WTC11 (cell line): ENCODE measurements at regions not wholly inside any gene's neighbourhood (a gene's known extent, or its start where the extent isn't known, plus 50 kb on each side); places are given as distances from the start of the nearest gene placed in this dataset.

Experiments
- FOXP1 ChIP-seq: sonication (generic); formaldehyde crosslinking; IDR thresholded peaks from 2 replicates; pipeline ENCODE4 v1.8.0; 2022; ENCODE audit warnings: missing genetic modification reagents, mild to moderate bottlenecking, moderate library complexity, borderline replicate concordance
- SP1 ChIP-seq: sonication (generic); formaldehyde crosslinking; conservative IDR thresholded peaks from 2 replicates; pipeline ENCODE4 v1.8.1; 2022; ENCODE audit warnings: missing genetic modification reagents
- TEAD1 ChIP-seq: sonication (generic); formaldehyde crosslinking; IDR thresholded peaks from 2 replicates; pipeline ENCODE4 v1.8.0; 2022; ENCODE audit warnings: mild to moderate bottlenecking, missing genetic modification reagents
- ZNF232 ChIP-seq: sonication (generic); formaldehyde crosslinking; IDR thresholded peaks from 2 replicates; pipeline ENCODE4 v1.8.0; 2022; ENCODE audit warnings: mild to moderate bottlenecking, missing genetic modification reagents
- TF ChIP-seq, protein P1 (sequence below): fragments of 200-600 bp; IDR thresholded peaks from 2 replicates; pipeline ENCODE4 v1.8.0; 2022; ENCODE audit warnings: antibody characterized with exemption

DNA sequence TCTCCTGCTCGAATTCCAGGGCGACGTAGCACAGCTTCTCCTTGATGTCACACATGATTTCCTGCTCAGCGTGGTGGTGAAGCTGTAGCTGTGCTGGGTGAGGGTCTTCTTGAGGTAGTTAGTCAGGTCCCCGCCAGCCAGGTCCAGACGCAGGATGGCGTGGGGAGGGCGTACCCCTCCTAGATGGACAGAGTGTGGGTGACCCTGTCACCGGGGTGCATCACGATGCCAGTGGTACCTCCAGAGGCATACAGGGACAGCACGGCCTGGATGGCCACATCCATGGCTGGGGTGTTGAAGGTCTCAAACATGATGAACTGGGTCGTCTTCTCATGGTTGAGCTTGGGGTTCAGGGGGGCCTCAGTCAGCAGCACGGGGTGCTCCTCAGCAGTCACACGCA is 110.2 kb upstream of the CNR1 start:
- TF ChIP-seq, protein P1, sequence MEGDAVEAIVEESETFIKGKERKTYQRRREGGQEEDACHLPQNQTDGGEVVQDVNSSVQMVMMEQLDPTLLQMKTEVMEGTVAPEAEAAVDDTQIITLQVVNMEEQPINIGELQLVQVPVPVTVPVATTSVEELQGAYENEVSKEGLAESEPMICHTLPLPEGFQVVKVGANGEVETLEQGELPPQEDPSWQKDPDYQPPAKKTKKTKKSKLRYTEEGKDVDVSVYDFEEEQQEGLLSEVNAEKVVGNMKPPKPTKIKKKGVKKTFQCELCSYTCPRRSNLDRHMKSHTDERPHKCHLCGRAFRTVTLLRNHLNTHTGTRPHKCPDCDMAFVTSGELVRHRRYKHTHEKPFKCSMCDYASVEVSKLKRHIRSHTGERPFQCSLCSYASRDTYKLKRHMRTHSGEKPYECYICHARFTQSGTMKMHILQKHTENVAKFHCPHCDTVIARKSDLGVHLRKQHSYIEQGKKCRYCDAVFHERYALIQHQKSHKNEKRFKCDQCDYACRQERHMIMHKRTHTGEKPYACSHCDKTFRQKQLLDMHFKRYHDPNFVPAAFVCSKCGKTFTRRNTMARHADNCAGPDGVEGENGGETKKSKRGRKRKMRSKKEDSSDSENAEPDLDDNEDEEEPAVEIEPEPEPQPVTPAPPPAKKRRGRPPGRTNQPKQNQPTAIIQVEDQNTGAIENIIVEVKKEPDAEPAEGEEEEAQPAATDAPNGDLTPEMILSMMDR, result no peak
- TF ChIP-seq SP1, result no peak
- TF ChIP-seq TEAD1 (CRISPR knock-in tag), result no peak
- TF ChIP-seq FOXP1 (CRISPR knock-in tag), result no peak
- no peak for TF ChIP-seq ZNF232
